Activated naive CD4-positive, alpha-beta T cell treated with anti-CD3 and anti-CD28 coated beads, Interleukin-2, amount 10 ng/mL, durations not matched to agents 7 days and 5 days (primary cell): ENCODE measurements at regions not wholly inside any gene's neighbourhood (a gene's known extent, or its start where the extent isn't known, plus 50 kb on each side); places are given as distances from the start of the nearest gene placed in this dataset.

Source experiments
- CTCF ChIA-PET: fragments of 350-600 bp; sonication (Branson Sonifier 250); formaldehyde crosslinking; loops from one replicate; lab custom pipeline; 2021; ENCODE audit warnings: antibody characterized with exemption; lab: Charles Lee
- DNase-seq: peaks from one replicate; pipeline ENCODE4 v3.0.0-alpha.2; 2020
- H3K27ac Mint-ChIP-seq: one replicate; pipeline ENCODE4 v1.8.0; 2021; ENCODE audit warnings: mild to moderate bottlenecking, moderate library complexity, mixed read lengths
- H3K27me3 Mint-ChIP-seq: one replicate; pipeline ENCODE4 v1.8.0; 2021; ENCODE audit warnings: mild to moderate bottlenecking, mixed read lengths
- H3K36me3 Mint-ChIP-seq: one replicate; pipeline ENCODE4 v1.8.0; 2021; ENCODE audit warnings: mixed read lengths
- H3K4me1 Mint-ChIP-seq: one replicate; pipeline ENCODE4 v1.8.0; 2021; ENCODE audit warnings: mixed read lengths
- H3K4me3 Mint-ChIP-seq: one replicate; pipeline ENCODE4 v1.8.0; 2021; ENCODE audit warnings: mild to moderate bottlenecking, moderate library complexity, mixed read lengths
- H3K9me3 Mint-ChIP-seq: one replicate; pipeline ENCODE4 v1.8.0; 2021; ENCODE audit warnings: mixed read lengths

- CTCF ChIA-PET = no interaction called here
- H3K4me1 Mint-ChIP-seq = no peaks in the 10 kb centered on the region
- H3K9me3 Mint-ChIP-seq = peaks cover 17% of the 10 kb centered on the region
- DNase-seq = no peak
- H3K4me3 Mint-ChIP-seq = no peak overlapping the region
- no peaks in the 10 kb centered on the region for H3K36me3 Mint-ChIP-seq
- no peaks in the 10 kb centered on the region for H3K27me3 Mint-ChIP-seq
- H3K27ac Mint-ChIP-seq = no peak overlapping the region
These were observed 707.2 kb downstream of the MTRR start for GRCh38 chr5:8576178-8576577.

- Mint-ChIP-seq H3K4me3 (no peak overlapping the region), H3K36me3 (no peaks in the 10 kb centered on the region), H3K27ac (no peak overlapping the region), H3K27me3 (no peaks in the 10 kb centered on the region), H3K4me1 (no peaks in the 10 kb centered on the region), H3K9me3 (peaks cover 17% of the 10 kb centered on the region)
- CTCF ChIA-PET = no interaction called here
- no peak for DNase-seq
These were observed 708.8 kb downstream of the MTRR start for GRCh38 chr5:8577792-8578191.

GRCh38 chr5:8580298-8580697 is 711.4 kb downstream of the MTRR start:
- Mint-ChIP-seq H3K27ac (no peak overlapping the region), H3K9me3 (peaks cover 14% of the 10 kb centered on the region), H3K4me1 (no peaks in the 10 kb centered on the region), H3K4me3 (no peak overlapping the region), H3K27me3 (no peaks in the 10 kb centered on the region), H3K36me3 (no peaks in the 10 kb centered on the region)
- no peak for DNase-seq
- CTCF ChIA-PET = no interaction called here

- H3K4me3 Mint-ChIP-seq = no peak overlapping the region
These were observed 712.1 kb downstream of the MTRR start for GRCh38 chr5:8581047-8581446.

GRCh38 chr5:8585230-8586018 is 716.5 kb downstream of the MTRR start:
- Mint-ChIP-seq H3K27me3 (no peaks in the 10 kb centered on the region), H3K27ac (no peak overlapping the region), H3K9me3 (peaks cover 6% of the 10 kb centered on the region), H3K4me3 (no peak overlapping the region), H3K4me1 (no peaks in the 10 kb centered on the region), H3K36me3 (no peaks in the 10 kb centered on the region)
- DNase-seq = no peak
- CTCF ChIA-PET = interaction anchor here (0.8 kb wide), 1 partner anchor 654 kb away, joined by 3 read pairs; no protein-coding TSS in a partner anchor

More at GRCh38 chr5:8581047-8581446, 712.1 kb downstream of the MTRR start:
- CTCF ChIA-PET = no interaction called here
- H3K27ac Mint-ChIP-seq = no peak overlapping the region
- H3K4me1 Mint-ChIP-seq = no peaks in the 10 kb centered on the region
- DNase-seq = no peak
- no peaks in the 10 kb centered on the region for H3K27me3 Mint-ChIP-seq
- no peaks in the 10 kb centered on the region for H3K36me3 Mint-ChIP-seq
- H3K9me3 Mint-ChIP-seq = peaks cover 10% of the 10 kb centered on the region

GRCh38 chr5:8590959-8591358 is 722.0 kb downstream of the MTRR start:
- CTCF ChIA-PET = no interaction called here

GRCh38 chr5:8598356-8598755 is 729.4 kb downstream of the MTRR start:
- H3K27me3 Mint-ChIP-seq = no peaks in the 10 kb centered on the region
- CTCF ChIA-PET = no interaction called here
- H3K27ac Mint-ChIP-seq = no peak overlapping the region
- DNase-seq = no peak
- H3K4me3 Mint-ChIP-seq = no peak overlapping the region
- H3K4me1 Mint-ChIP-seq = no peaks in the 10 kb centered on the region
- H3K36me3 Mint-ChIP-seq = no peaks in the 10 kb centered on the region
- H3K9me3 Mint-ChIP-seq = no peaks in the 10 kb centered on the region

More at GRCh38 chr5:8590959-8591358, 722.0 kb downstream of the MTRR start:
- H3K4me1 Mint-ChIP-seq = no peaks in the 10 kb centered on the region
- no peaks in the 10 kb centered on the region for H3K27me3 Mint-ChIP-seq
- H3K36me3 Mint-ChIP-seq = no peaks in the 10 kb centered on the region
- no peak for DNase-seq
- no peak overlapping the region for H3K27ac Mint-ChIP-seq
- H3K9me3 Mint-ChIP-seq = peaks cover 5% of the 10 kb centered on the region
- H3K4me3 Mint-ChIP-seq = no peak overlapping the region

GRCh38 chr5:8598996-8599395 is 730.0 kb downstream of the MTRR start:
- Mint-ChIP-seq H3K27me3 (no peaks in the 10 kb centered on the region), H3K9me3 (no peaks in the 10 kb centered on the region), H3K4me1 (no peaks in the 10 kb centered on the region), H3K27ac (no peak overlapping the region), H3K4me3 (no peak overlapping the region), H3K36me3 (no peaks in the 10 kb centered on the region)
- CTCF ChIA-PET = no interaction called here
- DNase-seq = no peak

- Mint-ChIP-seq H3K4me3 (no peak overlapping the region), H3K36me3 (no peaks in the 10 kb centered on the region), H3K27me3 (no peaks in the 10 kb centered on the region), H3K27ac (no peak overlapping the region), H3K9me3 (no peaks in the 10 kb centered on the region), H3K4me1 (no peaks in the 10 kb centered on the region)
- DNase-seq = no peak
- CTCF ChIA-PET = no interaction called here
These were observed 731.9 kb downstream of the MTRR start for GRCh38 chr5:8600843-8601242.

- no peak overlapping the region for H3K27ac Mint-ChIP-seq
- H3K4me3 Mint-ChIP-seq = no peak overlapping the region
- H3K9me3 Mint-ChIP-seq = no peaks in the 10 kb centered on the region
- no peak for DNase-seq
- H3K27me3 Mint-ChIP-seq = no peaks in the 10 kb centered on the region
- no peaks in the 10 kb centered on the region for H3K36me3 Mint-ChIP-seq
- no peaks in the 10 kb centered on the region for H3K4me1 Mint-ChIP-seq
- CTCF ChIA-PET = no interaction called here
These were observed 732.9 kb downstream of the MTRR start for GRCh38 chr5:8601831-8602354.

GRCh38 chr5:8606231-8606630 is 737.3 kb downstream of the MTRR start:
- no peak overlapping the region for H3K27ac Mint-ChIP-seq
- H3K36me3 Mint-ChIP-seq = no peaks in the 10 kb centered on the region
- H3K9me3 Mint-ChIP-seq = no peaks in the 10 kb centered on the region
- no peaks in the 10 kb centered on the region for H3K27me3 Mint-ChIP-seq
- H3K4me1 Mint-ChIP-seq = no peaks in the 10 kb centered on the region
- no peak for DNase-seq
- CTCF ChIA-PET = no interaction called here
- H3K4me3 Mint-ChIP-seq = no peak overlapping the region

GRCh38 chr5:8611067-8611466 is 742.1 kb downstream of the MTRR start:
- H3K36me3 Mint-ChIP-seq = no peaks in the 10 kb centered on the region
- no peak for DNase-seq
- no peaks in the 10 kb centered on the region for H3K4me1 Mint-ChIP-seq
- no peaks in the 10 kb centered on the region for H3K27me3 Mint-ChIP-seq
- H3K4me3 Mint-ChIP-seq = no peak overlapping the region
- no peak overlapping the region for H3K27ac Mint-ChIP-seq
- CTCF ChIA-PET = no interaction called here
- peaks cover 7% of the 10 kb centered on the region for H3K9me3 Mint-ChIP-seq

- H3K27ac Mint-ChIP-seq = no peak overlapping the region
- H3K4me3 Mint-ChIP-seq = no peak overlapping the region
- DNase-seq = no peak
- no peaks in the 10 kb centered on the region for H3K36me3 Mint-ChIP-seq
- CTCF ChIA-PET = no interaction called here
- H3K27me3 Mint-ChIP-seq = no peaks in the 10 kb centered on the region
- no peaks in the 10 kb centered on the region for H3K4me1 Mint-ChIP-seq
- peaks cover 8% of the 10 kb centered on the region for H3K9me3 Mint-ChIP-seq
These were observed 744.2 kb downstream of the MTRR start for GRCh38 chr5:8613078-8613685.

- CTCF ChIA-PET = no interaction called here
These were observed 746.4 kb downstream of the MTRR start for GRCh38 chr5:8615142-8615858.

More at GRCh38 chr5:8615142-8615858, 746.4 kb downstream of the MTRR start:
- Mint-ChIP-seq H3K9me3 (peaks cover 8% of the 10 kb centered on the region), H3K4me3 (no peak overlapping the region), H3K4me1 (no peaks in the 10 kb centered on the region), H3K27me3 (no peaks in the 10 kb centered on the region), H3K27ac (no peak overlapping the region), H3K36me3 (no peaks in the 10 kb centered on the region)
- no peak for DNase-seq
